OCI-LY1 (cell line): ENCODE measurements at regions not wholly inside any gene's neighbourhood (a gene's known extent, or its start where the extent isn't known, plus 50 kb on each side); places are given as distances from the start of the nearest gene placed in this dataset.

Source experiments
- EZH2 ChIP-seq: fragments of 200-600 bp; sonication (generic), shearing (Covaris generic); IDR thresholded peaks from 2 replicates; pipeline ENCODE4 v1.8.0; 2017; ENCODE audit warnings: borderline replicate concordance, mixed run types, mild to moderate bottlenecking, antibody characterized with exemption, low read length, moderate library complexity, mixed read lengths
- TF ChIP-seq, protein P1 (sequence below): fragments of 200-600 bp; sonication (generic), shearing (Covaris generic); IDR thresholded peaks from 2 replicates; pipeline ENCODE4 v1.5.1; 2017; ENCODE audit warnings: mild to moderate bottlenecking, antibody characterized with exemption, low read length, moderate library complexity, mixed read lengths

DNA sequence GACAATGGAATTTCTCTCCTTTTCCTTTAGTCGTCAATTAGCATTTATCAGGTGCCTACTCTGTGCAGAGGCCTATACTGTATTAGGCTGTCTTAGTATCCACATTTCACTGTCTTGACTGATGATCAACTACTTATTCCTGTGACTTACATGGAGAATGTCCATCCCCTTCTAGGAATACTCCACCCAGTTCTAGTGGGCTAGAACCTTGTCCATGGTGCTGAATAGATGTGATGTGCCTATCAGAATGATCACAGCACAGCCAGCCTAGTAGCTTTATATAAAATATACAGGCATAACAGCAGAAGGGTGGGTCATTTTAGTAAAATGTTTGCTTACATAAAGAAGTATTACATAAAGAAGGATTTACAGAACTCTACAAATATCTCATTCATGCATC lies 621.4 kb downstream of the PDCD6IP start:
- TF ChIP-seq, protein P1, sequence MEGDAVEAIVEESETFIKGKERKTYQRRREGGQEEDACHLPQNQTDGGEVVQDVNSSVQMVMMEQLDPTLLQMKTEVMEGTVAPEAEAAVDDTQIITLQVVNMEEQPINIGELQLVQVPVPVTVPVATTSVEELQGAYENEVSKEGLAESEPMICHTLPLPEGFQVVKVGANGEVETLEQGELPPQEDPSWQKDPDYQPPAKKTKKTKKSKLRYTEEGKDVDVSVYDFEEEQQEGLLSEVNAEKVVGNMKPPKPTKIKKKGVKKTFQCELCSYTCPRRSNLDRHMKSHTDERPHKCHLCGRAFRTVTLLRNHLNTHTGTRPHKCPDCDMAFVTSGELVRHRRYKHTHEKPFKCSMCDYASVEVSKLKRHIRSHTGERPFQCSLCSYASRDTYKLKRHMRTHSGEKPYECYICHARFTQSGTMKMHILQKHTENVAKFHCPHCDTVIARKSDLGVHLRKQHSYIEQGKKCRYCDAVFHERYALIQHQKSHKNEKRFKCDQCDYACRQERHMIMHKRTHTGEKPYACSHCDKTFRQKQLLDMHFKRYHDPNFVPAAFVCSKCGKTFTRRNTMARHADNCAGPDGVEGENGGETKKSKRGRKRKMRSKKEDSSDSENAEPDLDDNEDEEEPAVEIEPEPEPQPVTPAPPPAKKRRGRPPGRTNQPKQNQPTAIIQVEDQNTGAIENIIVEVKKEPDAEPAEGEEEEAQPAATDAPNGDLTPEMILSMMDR, result no peak
- no peak for TF ChIP-seq EZH2
